Brain microvascular endothelial cell (primary cell): ENCODE measurements at regions not wholly inside any gene's neighbourhood (a gene's known extent, or its start where the extent isn't known, plus 50 kb on each side); places are given as distances from the start of the nearest gene placed in this dataset.

ENCODE experiments used
- DNase-seq: peaks from one replicate; pipeline ENCODE4 v3.0.0-alpha.2; 2020
- H3K27ac ChIP-seq: fragments of 250-450 bp; sonication (Bioruptor Pico); 2 replicates; pipeline ENCODE4 v1.5.1; 2020; ENCODE audit warnings: mild to moderate bottlenecking, moderate library complexity
- H3K27me3 ChIP-seq: fragments of 250-450 bp; sonication (Bioruptor Pico); replicated peaks from 2 replicates; pipeline ENCODE4 v1.5.1; 2020; ENCODE audit warnings: mild to moderate bottlenecking
- H3K36me3 ChIP-seq: fragments of 250-450 bp; sonication (Bioruptor Pico); replicated peaks from 2 replicates; pipeline ENCODE4 v1.5.1; 2020; ENCODE audit warnings: mild to moderate bottlenecking
- H3K4me3 ChIP-seq: 2 replicates; pipeline ENCODE4 v1.5.1; 2011; ENCODE audit warnings: low read depth, mild to moderate bottlenecking, control low read depth, low read length, moderate library complexity
- in situ Hi-C: cut with HindIII; loops from 2 replicates; pipeline ENCODE4 v1.10.0; 2017; ENCODE audit warnings: low sequenced_read_pairs, low pct_ligation_motif_present
- TF ChIP-seq, protein P1 (sequence below): IDR thresholded peaks from 2 replicates; pipeline ENCODE4 v1.5.1; 2011; ENCODE audit warnings: low read depth, mild to moderate bottlenecking, moderate library complexity, low read length, control low read depth, inconsistent platforms; ENCODE audit errors: missing control alignments

DNA sequence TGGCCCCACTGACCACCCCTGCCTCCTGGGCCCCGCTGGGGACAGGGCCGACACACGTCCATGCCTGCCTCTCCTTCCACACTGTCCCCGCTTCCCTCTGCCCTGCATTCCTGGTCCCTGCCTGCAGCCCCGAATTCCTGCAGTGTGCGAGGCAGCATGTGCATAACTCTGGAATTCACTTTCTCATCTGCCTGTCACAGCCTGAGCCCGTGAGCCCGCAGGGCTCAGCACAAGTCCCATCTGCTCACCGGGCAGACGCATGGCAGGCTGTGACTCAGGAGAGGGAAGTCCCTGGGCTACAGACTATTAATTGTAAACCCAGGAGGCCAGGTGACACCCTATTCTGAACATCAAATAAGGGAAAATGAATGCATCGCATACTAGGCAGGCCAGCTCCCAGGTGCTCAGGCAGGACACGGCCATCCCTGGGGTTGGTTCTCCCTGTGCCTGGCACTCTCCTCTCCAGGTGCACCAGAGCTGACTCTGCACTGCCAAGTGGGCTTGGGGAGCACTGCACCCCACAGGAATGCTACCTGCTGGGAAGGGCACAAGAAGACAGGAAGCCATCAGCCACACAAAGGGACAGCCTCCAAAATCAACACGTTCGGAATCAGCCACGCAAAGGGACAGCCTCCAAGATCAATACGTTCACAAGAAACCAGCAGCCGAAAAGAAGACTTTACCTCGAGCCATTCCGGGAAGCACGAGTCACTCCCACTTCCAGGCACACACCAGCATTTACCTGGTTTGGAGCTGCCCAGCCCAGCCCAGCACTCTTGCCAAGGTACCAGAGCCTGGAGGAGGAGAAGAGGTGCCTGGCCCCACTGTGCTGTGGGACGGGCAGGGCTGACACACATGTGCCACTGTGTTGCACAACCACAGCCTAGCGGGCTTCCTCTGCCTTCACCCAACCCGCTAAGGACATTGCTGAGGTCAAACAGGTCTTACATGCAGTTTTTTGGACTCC, 65.9 kb downstream of the DLL1 start:
- TF ChIP-seq, protein P1, sequence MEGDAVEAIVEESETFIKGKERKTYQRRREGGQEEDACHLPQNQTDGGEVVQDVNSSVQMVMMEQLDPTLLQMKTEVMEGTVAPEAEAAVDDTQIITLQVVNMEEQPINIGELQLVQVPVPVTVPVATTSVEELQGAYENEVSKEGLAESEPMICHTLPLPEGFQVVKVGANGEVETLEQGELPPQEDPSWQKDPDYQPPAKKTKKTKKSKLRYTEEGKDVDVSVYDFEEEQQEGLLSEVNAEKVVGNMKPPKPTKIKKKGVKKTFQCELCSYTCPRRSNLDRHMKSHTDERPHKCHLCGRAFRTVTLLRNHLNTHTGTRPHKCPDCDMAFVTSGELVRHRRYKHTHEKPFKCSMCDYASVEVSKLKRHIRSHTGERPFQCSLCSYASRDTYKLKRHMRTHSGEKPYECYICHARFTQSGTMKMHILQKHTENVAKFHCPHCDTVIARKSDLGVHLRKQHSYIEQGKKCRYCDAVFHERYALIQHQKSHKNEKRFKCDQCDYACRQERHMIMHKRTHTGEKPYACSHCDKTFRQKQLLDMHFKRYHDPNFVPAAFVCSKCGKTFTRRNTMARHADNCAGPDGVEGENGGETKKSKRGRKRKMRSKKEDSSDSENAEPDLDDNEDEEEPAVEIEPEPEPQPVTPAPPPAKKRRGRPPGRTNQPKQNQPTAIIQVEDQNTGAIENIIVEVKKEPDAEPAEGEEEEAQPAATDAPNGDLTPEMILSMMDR, result no peak
- DNase-seq, result no peak
- Histone ChIP-seq H3K4me3 (no peak overlapping the region), H3K36me3 (no peaks in the 10 kb centered on the region), H3K27ac (no peak overlapping the region), H3K27me3 (no peaks in the 10 kb centered on the region)
- in situ Hi-C loops, result no loop called here

DNA sequence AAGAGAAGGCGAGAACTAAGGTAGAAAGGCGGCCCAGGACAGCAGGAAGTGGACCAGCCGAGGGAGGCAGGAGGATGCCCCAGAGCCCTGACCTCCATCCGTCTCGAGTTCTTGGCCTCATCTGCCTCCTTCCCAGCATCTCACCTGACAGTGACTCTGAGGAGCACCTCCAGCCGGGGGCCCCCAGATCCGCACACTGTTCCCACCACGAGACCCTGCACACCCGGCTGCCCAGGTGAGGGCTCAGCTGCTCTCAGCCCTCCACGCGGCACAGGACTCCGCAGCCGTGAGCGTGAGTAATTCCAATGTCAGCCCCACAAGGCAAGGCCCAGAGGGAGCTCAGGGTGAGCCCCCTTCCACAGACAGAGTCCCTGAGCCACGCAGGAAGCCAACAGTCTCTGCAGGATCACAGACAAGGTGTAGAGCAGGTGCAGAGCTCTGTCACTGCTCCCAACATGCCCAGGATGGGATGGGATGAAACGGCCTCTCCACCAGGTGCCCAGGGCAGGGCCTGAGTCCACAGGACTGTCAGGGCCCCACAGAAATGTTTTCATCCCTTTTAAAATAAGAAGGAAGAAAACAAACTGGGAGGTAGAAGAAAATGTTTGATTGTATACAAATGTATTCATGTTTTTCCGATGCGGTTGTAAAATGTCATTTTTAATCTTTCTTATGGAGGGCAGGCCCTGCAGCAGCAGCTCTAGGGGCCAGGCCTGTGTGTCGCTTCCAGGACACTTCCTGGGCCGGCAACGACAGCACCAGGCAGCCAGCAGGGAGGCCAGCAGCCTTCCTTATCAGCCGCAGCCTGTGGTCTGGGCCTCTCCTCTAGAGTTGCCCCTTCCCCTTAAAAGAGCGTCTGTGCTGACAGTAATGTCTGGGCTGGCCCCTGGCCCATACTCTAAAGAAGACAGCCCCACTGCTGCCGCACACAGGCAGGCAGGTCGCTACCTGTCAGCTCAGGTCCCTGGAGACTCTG, 66.9 kb downstream of the DLL1 start:
- DNase-seq, result no peak
- H3K27me3 ChIP-seq, result no peaks in the 10 kb centered on the region
- no peak overlapping the region for H3K4me3 ChIP-seq
- H3K36me3 ChIP-seq, result no peaks in the 10 kb centered on the region
- TF ChIP-seq, protein P1, result no peak
- in situ Hi-C loops, result no loop called here
- H3K27ac ChIP-seq, result no peak overlapping the region

DNA sequence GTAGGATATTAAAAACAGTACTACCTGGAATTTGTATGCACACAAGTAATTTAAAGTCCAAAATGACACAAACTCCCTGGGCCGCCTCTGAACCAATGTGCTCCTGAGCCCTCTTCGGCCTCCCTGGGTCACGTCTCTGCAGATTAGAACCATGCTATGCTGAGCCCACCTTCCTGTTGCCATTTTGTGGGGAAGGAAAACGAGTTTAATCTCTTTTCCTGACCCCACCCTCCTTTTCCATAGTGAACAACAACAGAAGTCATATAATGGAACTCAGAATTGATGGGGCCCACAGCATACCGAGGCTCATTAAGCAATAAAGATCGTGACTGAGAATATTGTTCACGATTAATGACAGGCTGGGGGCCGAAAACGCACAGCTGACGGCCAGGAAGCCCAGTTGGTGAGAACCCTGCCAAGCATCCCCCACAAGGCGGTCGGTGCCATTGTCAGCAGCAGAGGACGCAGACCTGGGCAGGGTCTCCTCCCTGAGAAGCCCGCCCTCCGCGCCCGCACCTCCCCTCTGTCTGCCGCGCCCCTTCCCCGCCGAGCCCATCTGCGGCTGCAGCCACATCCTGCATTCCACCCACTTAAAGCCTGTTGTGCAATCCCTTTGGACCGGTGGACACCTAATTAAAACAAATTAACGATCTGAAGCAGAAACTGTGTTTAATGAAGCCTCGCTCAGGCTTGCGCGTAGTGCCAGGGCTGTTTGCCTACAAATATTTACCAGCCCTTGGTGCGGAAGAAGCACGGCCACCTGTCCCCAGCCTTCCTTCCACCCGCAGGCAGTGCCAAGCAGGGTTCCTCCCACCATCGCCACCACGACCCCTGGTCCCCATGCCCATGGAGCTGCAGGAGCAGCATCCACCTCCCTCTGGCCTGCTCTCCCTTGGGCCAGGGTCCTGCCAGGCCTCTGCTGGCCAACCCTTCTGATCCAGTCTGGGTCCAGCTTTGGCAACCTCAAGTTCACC, 68.1 kb downstream of the DLL1 start:
- Histone ChIP-seq H3K4me3 (no peak overlapping the region), H3K36me3 (no peaks in the 10 kb centered on the region), H3K27ac (no peak overlapping the region), H3K27me3 (no peaks in the 10 kb centered on the region)
- in situ Hi-C loops, result no loop called here
- no peak for DNase-seq
- TF ChIP-seq, protein P1, result no peak

DNA sequence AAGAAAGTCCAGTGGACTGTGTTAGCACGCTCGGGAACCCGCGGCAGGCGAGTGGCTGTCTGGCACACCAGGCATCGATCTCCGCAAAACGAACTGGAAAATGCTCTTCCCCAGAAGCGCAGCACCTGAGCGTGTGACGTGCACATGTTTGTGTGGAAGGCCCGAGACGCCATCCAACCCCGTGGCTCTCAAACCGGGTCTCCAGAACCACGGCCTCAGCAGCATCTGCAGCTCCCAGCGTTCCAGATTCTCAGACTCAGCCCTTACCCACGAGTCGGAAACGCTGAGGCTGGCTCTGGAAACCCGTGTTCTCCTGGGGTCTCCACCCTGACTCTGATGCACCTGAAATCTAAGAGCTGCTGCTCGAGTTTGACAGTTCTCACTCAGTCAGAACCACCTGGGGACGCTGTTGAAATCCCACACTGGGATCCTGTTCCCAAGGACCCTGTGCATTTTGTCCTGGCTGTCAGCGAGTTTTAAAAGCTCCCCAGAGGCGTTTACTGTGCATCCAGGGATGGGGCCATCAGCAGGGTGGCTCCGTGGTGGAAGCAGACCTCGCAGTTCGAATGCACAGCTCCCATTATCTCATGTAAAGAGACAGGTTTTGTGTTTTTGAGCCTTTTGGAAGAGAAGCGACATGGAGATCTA, 69.0 kb downstream of the DLL1 start:
- DNase-seq, result no peak
- Histone ChIP-seq H3K4me3 (no peak overlapping the region), H3K36me3 (no peaks in the 10 kb centered on the region), H3K27ac (no peak overlapping the region), H3K27me3 (no peaks in the 10 kb centered on the region)
- in situ Hi-C loops, result no loop called here
- TF ChIP-seq, protein P1, result no peak
